HG03460 (cell line): ENCODE measurements at regions not wholly inside any gene's neighbourhood (a gene's known extent, or its start where the extent isn't known, plus 50 kb on each side); places are given as distances from the start of the nearest gene placed in this dataset.
"Not testable (repeated sequence)": the region's sequence is repeated elsewhere in the genome, so short reads cannot be mapped to it uniquely, and the experiment has no call there.

Experiments
- ATAC-seq: cut with Tn5 transposase; IDR thresholded peaks from one replicate; pipeline ENCODE4 v1.9.1; 2021; ENCODE audit not compliant: unreplicated experiment

GRCh38 chr13:24931450-24932251 lies 164.3 kb upstream of the PABPC3 start:
- no peak for ATAC-seq

GRCh38 chr13:24933106-24934023 lies 162.6 kb upstream of the PABPC3 start:
- not testable (repeated sequence) for ATAC-seq

GRCh38 chr13:24934024-24934385 lies 161.9 kb upstream of the PABPC3 start:
- ATAC-seq, result not testable (repeated sequence)

DNA sequence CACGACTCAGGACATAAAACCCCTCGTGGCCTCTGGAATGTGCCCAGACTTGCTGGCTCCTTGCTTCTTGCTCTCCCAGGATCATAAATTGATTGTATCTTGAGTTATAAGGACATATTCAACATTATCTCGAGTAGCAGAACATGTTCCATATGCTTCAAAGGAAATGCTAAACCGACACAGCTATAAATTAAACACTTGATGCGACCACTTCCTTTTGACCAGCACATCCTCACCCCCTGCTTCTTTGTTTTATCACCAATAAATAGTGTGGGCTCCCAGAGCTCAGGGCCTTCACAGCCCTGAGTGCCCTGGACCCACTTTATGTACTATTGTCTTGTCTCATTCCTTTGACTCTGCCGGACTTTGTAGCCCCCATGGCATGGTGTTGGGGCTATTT lies 157.0 kb upstream of the PABPC3 start:
- ATAC-seq, result no peak

GRCh38 chr13:24941023-24941713 lies 154.8 kb upstream of the PABPC3 start:
- ATAC-seq, result not testable (repeated sequence)

DNA sequence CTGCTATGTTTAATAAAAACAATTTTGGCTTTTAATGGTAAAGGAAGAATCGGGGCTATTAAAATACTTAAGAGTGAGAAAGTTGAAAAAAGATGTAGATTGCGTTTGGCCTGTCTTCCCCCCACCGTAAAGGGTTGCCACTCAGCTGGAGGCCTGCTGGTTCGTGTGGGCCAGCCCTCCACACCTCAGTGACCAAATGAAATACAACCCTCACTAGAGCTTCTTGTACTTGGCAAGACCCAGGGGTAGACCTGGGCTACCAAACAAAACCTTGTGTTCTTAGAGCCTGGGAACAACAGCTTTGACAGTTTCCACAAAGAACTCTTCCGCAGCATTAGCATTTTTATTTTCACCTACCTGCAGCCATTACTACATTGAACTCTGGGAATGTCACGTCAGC lies 152.8 kb upstream of the PABPC3 start:
- ATAC-seq, result no peak

- not testable (repeated sequence) for ATAC-seq
These were observed 151.9 kb upstream of the PABPC3 start for GRCh38 chr13:24944073-24944472.

DNA sequence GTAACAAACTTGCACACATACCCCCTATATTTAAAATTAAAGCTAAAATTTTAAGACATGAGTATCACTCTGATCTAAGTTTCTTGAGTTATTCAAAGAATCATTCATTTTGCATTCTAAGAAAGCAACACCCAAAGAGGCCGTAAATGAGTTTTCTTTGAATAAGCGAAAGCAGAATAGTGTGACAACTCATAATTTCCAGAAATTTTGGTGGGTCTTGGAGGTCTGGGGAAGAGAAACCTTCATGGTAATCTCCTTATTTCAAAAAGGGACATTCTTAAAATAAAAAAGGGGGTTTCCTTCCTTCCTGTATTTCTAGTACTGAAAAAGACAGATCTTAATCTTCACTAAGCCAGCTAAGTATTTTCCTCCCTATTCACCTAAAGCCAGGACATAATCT lies 147.0 kb upstream of the PABPC3 start:
- ATAC-seq, result not testable (repeated sequence)

GRCh38 chr13:24950611-24951010 lies 145.3 kb upstream of the PABPC3 start:
- ATAC-seq, result not testable (repeated sequence)

- not testable (repeated sequence) for ATAC-seq
These were observed 128.0 kb upstream of the PABPC3 start for GRCh38 chr13:24967970-24968369.

DNA sequence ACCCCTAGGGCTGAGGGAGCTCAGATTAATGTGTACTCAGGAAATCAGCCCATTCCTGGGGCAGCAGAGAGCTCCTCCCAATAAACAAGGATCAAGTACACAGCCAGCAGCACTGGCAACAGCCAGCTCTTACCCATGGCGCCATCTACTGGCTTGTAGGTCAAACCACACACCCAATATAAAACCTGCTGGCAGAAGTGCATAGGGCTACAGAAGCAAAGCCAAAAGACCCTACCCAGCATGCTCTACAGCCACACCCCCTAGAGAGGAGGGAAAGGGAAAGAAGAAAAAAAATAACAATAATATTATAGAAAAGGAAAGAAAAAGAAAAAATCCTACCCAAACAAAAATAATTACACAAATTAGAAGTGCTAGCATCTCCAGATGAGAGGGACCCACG lies 127.5 kb upstream of the PABPC3 start:
- not testable (repeated sequence) for ATAC-seq

- ATAC-seq, result not testable (repeated sequence)
These were observed 122.8 kb upstream of the PABPC3 start for GRCh38 chr13:24973102-24973501.

- ATAC-seq, result not testable (repeated sequence)
These were observed 114.6 kb upstream of the PABPC3 start for GRCh38 chr13:24981181-24981803.

DNA sequence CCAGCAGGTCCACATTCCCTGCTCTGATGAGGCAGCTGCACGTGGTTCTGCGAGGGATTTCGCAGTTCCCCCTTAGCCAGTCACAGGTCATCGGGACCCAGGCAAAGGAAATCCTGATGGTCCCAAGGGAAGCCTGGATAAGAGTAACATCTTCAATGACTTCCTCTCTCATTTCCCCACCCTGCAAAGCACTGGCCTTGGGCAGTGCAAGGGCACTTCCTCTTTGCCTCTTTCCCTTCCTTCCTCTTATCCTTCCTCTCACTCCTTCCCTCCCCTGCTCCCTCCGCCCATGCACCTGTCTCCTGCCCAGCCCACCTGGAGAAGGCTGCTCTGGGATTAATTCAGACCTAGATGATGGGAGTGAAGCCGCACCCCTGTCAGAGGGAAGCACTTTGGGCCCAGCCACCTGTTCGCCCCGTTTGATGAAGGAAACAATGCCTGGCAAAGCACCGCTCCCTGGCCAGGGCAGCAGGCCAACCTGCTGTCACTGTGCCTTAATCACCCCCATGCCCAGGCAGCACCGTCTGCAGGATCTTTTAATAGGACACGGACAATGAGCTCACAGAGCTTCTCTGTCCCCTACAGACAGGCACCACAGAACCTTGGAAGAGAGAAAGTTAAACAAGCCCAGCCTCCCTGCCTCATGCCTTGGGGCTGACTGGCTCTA lies 113.5 kb upstream of the PABPC3 start:
- ATAC-seq, result no peak

- ATAC-seq, result no peak
These were observed 112.8 kb upstream of the PABPC3 start for GRCh38 chr13:24983094-24983493.

- no peak for ATAC-seq
These were observed 111.8 kb upstream of the PABPC3 start for GRCh38 chr13:24984134-24984533.

GRCh38 chr13:24985107-24985506 lies 110.8 kb upstream of the PABPC3 start:
- ATAC-seq, result no peak

- no peak for ATAC-seq
These were observed 110.0 kb upstream of the PABPC3 start for GRCh38 chr13:24985896-24986295.

DNA sequence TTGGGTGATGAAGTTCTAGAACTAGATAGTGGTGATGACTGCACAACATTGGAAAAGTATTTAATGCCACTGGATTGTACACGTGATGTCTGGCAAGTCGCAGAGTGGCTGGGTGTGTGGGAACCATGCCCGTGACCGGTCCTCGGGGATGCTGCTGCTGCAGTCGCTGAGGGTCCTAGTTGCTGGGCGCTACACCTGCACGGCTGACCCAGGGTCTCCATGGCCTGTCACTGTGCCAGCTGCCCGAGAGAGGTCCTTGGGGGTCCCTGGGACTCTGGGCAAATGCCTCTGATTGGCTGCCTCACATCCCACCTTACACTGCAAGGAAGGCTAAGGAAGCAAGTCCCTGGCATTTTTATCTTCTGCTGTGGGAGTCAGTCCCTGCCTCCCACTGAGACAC lies 109.1 kb upstream of the PABPC3 start:
- no peak for ATAC-seq

DNA sequence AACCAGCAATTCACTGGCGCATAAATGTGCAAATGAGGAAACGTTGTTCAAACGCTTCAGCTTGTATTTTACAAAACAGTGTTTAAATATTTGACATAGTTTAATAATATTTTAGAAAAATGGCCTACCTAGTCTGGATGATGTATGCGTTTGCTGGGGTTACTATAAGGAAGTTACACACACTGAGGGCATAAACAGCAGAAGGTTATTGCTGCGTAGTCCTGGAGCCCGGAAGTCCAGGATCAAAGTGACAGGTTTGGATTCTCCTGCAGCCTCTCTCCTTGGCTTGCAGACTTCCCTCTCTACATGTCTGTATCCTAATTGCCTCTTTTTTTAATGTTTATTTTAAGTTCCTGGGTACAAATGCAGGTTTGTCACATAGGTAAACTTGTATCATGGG lies 106.0 kb upstream of the PABPC3 start:
- not testable (repeated sequence) for ATAC-seq
